ENCODE measurements at regions not wholly inside any gene's neighbourhood (a gene's known extent, or its start where the extent isn't known, plus 50 kb on each side); places are given as distances from the start of the nearest gene placed in this dataset.
"Not testable (repeated sequence)": the region's sequence is repeated elsewhere in the genome, so short reads cannot be mapped to it uniquely, and the experiment has no call there.

GRCh38 chrX:1102786-1103185 lies 109.7 kb downstream of the CRLF2 start:
- no peak for DNase-seq

GRCh38 chrX:1102221-1102620 lies 110.2 kb downstream of the CRLF2 start:
- DNase-seq: not testable (repeated sequence)

- DNase-seq: no peak
Measured at GRCh38 chrX:1099146-1099770, 113.2 kb downstream of the CRLF2 start.

- no peak for DNase-seq
Measured at GRCh38 chrX:1097328-1097727, 115.1 kb downstream of the CRLF2 start.

- no peak for DNase-seq
Measured at GRCh38 chrX:1094566-1095333, 117.7 kb downstream of the CRLF2 start.

GRCh38 chrX:1093586-1094421 lies 118.6 kb downstream of the CRLF2 start:
- DNase-seq: no peak

- DNase-seq: no peak
Measured at GRCh38 chrX:1093121-1093520, 119.3 kb downstream of the CRLF2 start.

- no peak for DNase-seq
Measured at GRCh38 chrX:1086444-1087409, 125.7 kb downstream of the CRLF2 start.

GRCh38 chrX:1085871-1086270 lies 126.6 kb downstream of the CRLF2 start:
- DNase-seq: not testable (repeated sequence)

- DNase-seq: no peak
Measured at GRCh38 chrX:1084689-1085088, 127.8 kb downstream of the CRLF2 start.

- DNase-seq: no peak
Measured at GRCh38 chrX:1076871-1077651, 135.4 kb downstream of the CRLF2 start.

- no peak for DNase-seq
Measured at GRCh38 chrX:1075741-1076140, 136.7 kb downstream of the CRLF2 start.

GRCh38 chrX:1075156-1075555 lies 137.3 kb downstream of the CRLF2 start:
- DNase-seq: no peak

GRCh38 chrX:1074755-1075154 lies 137.7 kb downstream of the CRLF2 start:
- DNase-seq: no peak

GRCh38 chrX:1074172-1074571 lies 138.3 kb downstream of the CRLF2 start:
- no peak for DNase-seq

GRCh38 chrX:1072637-1073377 lies 139.6 kb downstream of the CRLF2 start:
- DNase-seq: no peak

- DNase-seq: no peak
Measured at GRCh38 chrX:1071351-1071750, 141.1 kb downstream of the CRLF2 start.

- no peak for DNase-seq
Measured at GRCh38 chrX:1062351-1062750, 150.1 kb downstream of the CRLF2 start.

- no peak for DNase-seq
Measured at GRCh38 chrX:1060562-1060960, 151.9 kb downstream of the CRLF2 start.

GRCh38 chrX:1059576-1060561 lies 152.6 kb downstream of the CRLF2 start:
- DNase-seq: no peak

Measured in SIG-M5 (cell line).